CD4-positive, alpha-beta T cell treated with Interleukin-6 for 4 hours (primary cell): ENCODE measurements at regions not wholly inside any gene's neighbourhood (a gene's known extent, or its start where the extent isn't known, plus 50 kb on each side); places are given as distances from the start of the nearest gene placed in this dataset.
"Not testable (repeated sequence)": the region's sequence is repeated elsewhere in the genome, so short reads cannot be mapped to it uniquely, and the experiment has no call there.

Experiments
- DNase-seq: peaks from one replicate; pipeline ENCODE4 v3.0.0-alpha.2; 2020; ENCODE audit warnings: mixed read lengths

- DNase-seq: no peak
These were observed 55.1 kb upstream of the TLR4 start for GRCh38 chr9:117649126-117649525.

- no peak for DNase-seq
These were observed 59.1 kb upstream of the TLR4 start for GRCh38 chr9:117644932-117645636.

- DNase-seq: peak; percentile 35
These were observed 59.9 kb upstream of the TLR4 start for GRCh38 chr9:117644133-117644931.

- no peak for DNase-seq
These were observed 60.9 kb upstream of the TLR4 start for GRCh38 chr9:117643288-117643654.

GRCh38 chr9:117642571-117643287, 61.5 kb upstream of the TLR4 start:
- not testable (repeated sequence) for DNase-seq

- no peak for DNase-seq
These were observed 67.5 kb upstream of the TLR4 start for GRCh38 chr9:117636681-117637080.

- DNase-seq: no peak
These were observed 79.0 kb upstream of the TLR4 start for GRCh38 chr9:117625154-117625553.

- DNase-seq: no peak
These were observed 80.1 kb upstream of the TLR4 start for GRCh38 chr9:117624106-117624505.

GRCh38 chr9:117622347-117622746, 81.9 kb upstream of the TLR4 start:
- no peak for DNase-seq

- DNase-seq: no peak
These were observed 87.8 kb upstream of the TLR4 start for GRCh38 chr9:117616431-117616831.

GRCh38 chr9:117612317-117612716, 91.9 kb upstream of the TLR4 start:
- DNase-seq: no peak

- no peak for DNase-seq
These were observed 106.2 kb upstream of the TLR4 start for GRCh38 chr9:117597977-117598376.

- DNase-seq: no peak
These were observed 107.5 kb upstream of the TLR4 start for GRCh38 chr9:117596678-117597077.

GRCh38 chr9:117595650-117596049, 108.6 kb upstream of the TLR4 start:
- no peak for DNase-seq

GRCh38 chr9:117587263-117587662, 116.9 kb upstream of the TLR4 start:
- no peak for DNase-seq

GRCh38 chr9:117574099-117574498, 130.1 kb upstream of the TLR4 start:
- DNase-seq: no peak

- DNase-seq: no peak
These were observed 139.4 kb upstream of the TLR4 start for GRCh38 chr9:117564839-117565238.

- DNase-seq: no peak
These were observed 142.4 kb upstream of the TLR4 start for GRCh38 chr9:117561761-117562160.

- no peak for DNase-seq
These were observed 141.2 kb upstream of the ASTN2 start for GRCh38 chr9:117555964-117556629.

- DNase-seq: no peak
These were observed 138.0 kb upstream of the ASTN2 start for GRCh38 chr9:117552811-117553210.

GRCh38 chr9:117551171-117551570, 136.3 kb upstream of the ASTN2 start:
- no peak for DNase-seq

GRCh38 chr9:117549444-117549843, 134.6 kb upstream of the ASTN2 start:
- DNase-seq: no peak

- DNase-seq: no peak
These were observed 133.7 kb upstream of the ASTN2 start for GRCh38 chr9:117548556-117548955.
